MCF 10A (cell line): ENCODE measurements at regions not wholly inside any gene's neighbourhood (a gene's known extent, or its start where the extent isn't known, plus 50 kb on each side); places are given as distances from the start of the nearest gene placed in this dataset.

Source experiments
- BruUV-seq: library from RNA; stranded (reverse); fragments of 400-500 nt; replicated peaks from 2 replicates; lab custom pipeline; 2021; lab: Mats Ljungman, UMichigan
- CTCF ChIA-PET: fragments of 300-600 bp; sonication (Branson Sonifier 250); formaldehyde crosslinking; extraction: SDS; loops from one replicate; lab custom pipeline; 2021; ENCODE audit warnings: antibody characterized with exemption, inconsistent platforms; lab: Yijun Ruan, JAX
- POLR2A ChIA-PET: fragments of 300-600, 350-650 bp; sonication (Branson Sonifier 250); formaldehyde crosslinking; extraction: SDS; loops from one replicate; lab custom pipeline; 2020; ENCODE audit warnings: antibody characterized with exemption, inconsistent platforms; lab: Yijun Ruan, JAX
- DNase-seq: peaks from one replicate; pipeline ENCODE4 v3.0.0-alpha.2; 2018; ENCODE audit not compliant: unreplicated experiment
- H3K27ac Mint-ChIP-seq: one replicate; pipeline ENCODE4 v1.8.0; 2022; ENCODE audit warnings: mild to moderate bottlenecking, low read depth, mixed read lengths; ENCODE audit not compliant: unreplicated experiment
- H3K27me3 Mint-ChIP-seq: one replicate; pipeline ENCODE4 v1.8.0; 2022; ENCODE audit warnings: mixed read lengths; ENCODE audit not compliant: insufficient read depth, unreplicated experiment
- H3K36me3 Mint-ChIP-seq: one replicate; pipeline ENCODE4 v1.8.0; 2022; ENCODE audit warnings: mild to moderate bottlenecking, moderate library complexity, mixed read lengths; ENCODE audit not compliant: insufficient read depth, unreplicated experiment
- H3K4me1 Mint-ChIP-seq: one replicate; pipeline ENCODE4 v1.8.0; 2022; ENCODE audit warnings: mixed read lengths; ENCODE audit not compliant: insufficient read depth, unreplicated experiment
- H3K4me3 Mint-ChIP-seq: one replicate; pipeline ENCODE4 v1.8.0; 2022; ENCODE audit warnings: mild to moderate bottlenecking, moderate library complexity, mixed read lengths; ENCODE audit not compliant: unreplicated experiment
- H3K9me3 Mint-ChIP-seq: one replicate; pipeline ENCODE4 v1.8.0; 2022; ENCODE audit warnings: mixed read lengths; ENCODE audit not compliant: unreplicated experiment
- CTCF ChIP-seq: fragments of 200-600 bp; IDR thresholded peaks from one replicate; pipeline ENCODE4 v1.8.0; 2022; ENCODE audit warnings: antibody characterized with exemption, mild to moderate bottlenecking; ENCODE audit not compliant: unreplicated experiment
- intact Hi-C: fragments of 100-400 bp; cut with micrococcal nuclease; formaldehyde crosslinking; loops from 2 replicates; pipeline ENCODE4 v1.14.1; 2022

- Mint-ChIP-seq H3K9me3 (peaks cover 3% of the 10 kb centered on the region), H3K36me3 (no peaks in the 10 kb centered on the region), H3K27ac (no peak overlapping the region), H3K4me1 (no peaks in the 10 kb centered on the region), H3K4me3 (no peak overlapping the region), H3K27me3 (no peaks in the 10 kb centered on the region)
- intact Hi-C loops = no loop called here
- POLR2A ChIA-PET = interaction anchor here (0.5 kb wide), 1 partner anchor 505 kb away, joined by 3 read pairs; no protein-coding TSS in a partner anchor
- CTCF ChIA-PET = interaction anchor here (0.8 kb wide), 2 partner anchors 429 to 1391 kb away, joined by 4 to 6 read pairs; no protein-coding TSS in a partner anchor
- TF ChIP-seq CTCF = peak; percentile 44
- BruUV-seq = no TSS peak
- peak; percentile 33 for DNase-seq
Measured at GRCh38 chr5:125835293-125836172, 587.7 kb upstream of the GRAMD2B start.

- BruUV-seq = no TSS peak
- Mint-ChIP-seq H3K4me1 (no peaks in the 10 kb centered on the region), H3K27ac (no peak overlapping the region), H3K36me3 (no peaks in the 10 kb centered on the region), H3K27me3 (no peaks in the 10 kb centered on the region), H3K4me3 (no peak overlapping the region), H3K9me3 (no peaks in the 10 kb centered on the region)
- ChIA-PET CTCF (no interaction called here), POLR2A (no interaction called here)
- no peak for TF ChIP-seq CTCF
- intact Hi-C loops = no loop called here
- DNase-seq = no peak
Measured at GRCh38 chr5:125836256-125836655, 587.0 kb upstream of the GRAMD2B start.

GRCh38 chr5:125837866-125838265, 585.3 kb upstream of the GRAMD2B start:
- BruUV-seq = no TSS peak
- ChIA-PET POLR2A (interaction anchor here (0.7 kb wide), 1 partner anchor 10 kb away, joined by 3 read pairs; no protein-coding TSS in a partner anchor), CTCF (no interaction called here)
- peaks cover 8% of the 10 kb centered on the region for H3K9me3 Mint-ChIP-seq
- no peaks in the 10 kb centered on the region for H3K27me3 Mint-ChIP-seq
- no peaks in the 10 kb centered on the region for H3K36me3 Mint-ChIP-seq
- H3K4me1 Mint-ChIP-seq = no peaks in the 10 kb centered on the region
- DNase-seq = no peak
- intact Hi-C loops = no loop called here
- no peak overlapping the region for H3K27ac Mint-ChIP-seq
- TF ChIP-seq CTCF = no peak
- no peak overlapping the region for H3K4me3 Mint-ChIP-seq

GRCh38 chr5:125847561-125847960, 575.6 kb upstream of the GRAMD2B start:
- intact Hi-C loops = no loop called here
- ChIA-PET CTCF (no interaction called here), POLR2A (interaction anchor here (1.5 kb wide), 1 partner anchor 9 kb away, joined by 3 read pairs; no protein-coding TSS in a partner anchor)
- Mint-ChIP-seq H3K27me3 (no peaks in the 10 kb centered on the region), H3K9me3 (peaks cover 11% of the 10 kb centered on the region), H3K4me3 (no peak overlapping the region), H3K36me3 (no peaks in the 10 kb centered on the region), H3K27ac (no peak overlapping the region), H3K4me1 (peaks cover 9% of the 10 kb centered on the region)
- no peak for TF ChIP-seq CTCF
- no TSS peak for BruUV-seq
- DNase-seq = no peak
